Stimulated activated naive CD8-positive, alpha-beta T cell treated with anti-CD3 and anti-CD28 coated beads, Interleukin-15, Interleukin-2, amounts not matched to agents 100 ng/mL and 50 ng/mL, for 24 hours (primary cell): ENCODE measurements at regions not wholly inside any gene's neighbourhood (a gene's known extent, or its start where the extent isn't known, plus 50 kb on each side); places are given as distances from the start of the nearest gene placed in this dataset.

Source experiments
- H3K27ac Mint-ChIP-seq: one replicate; pipeline ENCODE4 v1.8.0; 2021; ENCODE audit warnings: mild to moderate bottlenecking, mixed read lengths
- H3K27me3 Mint-ChIP-seq: one replicate; pipeline ENCODE4 v1.8.0; 2021; ENCODE audit warnings: mixed read lengths
- H3K36me3 Mint-ChIP-seq: one replicate; pipeline ENCODE4 v1.8.0; 2021; ENCODE audit warnings: low read depth, mixed read lengths
- H3K4me1 Mint-ChIP-seq: one replicate; pipeline ENCODE4 v1.8.0; 2021; ENCODE audit warnings: low read depth, mixed read lengths
- H3K4me3 Mint-ChIP-seq: one replicate; pipeline ENCODE4 v1.8.0; 2021; ENCODE audit warnings: mild to moderate bottlenecking, mixed read lengths
- H3K9me3 Mint-ChIP-seq: one replicate; pipeline ENCODE4 v1.8.0; 2021; ENCODE audit warnings: mixed read lengths

GRCh38 chr3:102133376-102133775 lies 284.1 kb downstream of the NFKBIZ start:
- Mint-ChIP-seq H3K4me1 (peaks cover 29% of the 10 kb centered on the region), H3K27ac (no peak overlapping the region), H3K9me3 (no peaks in the 10 kb centered on the region), H3K27me3 (no peaks in the 10 kb centered on the region), H3K4me3 (no peak overlapping the region), H3K36me3 (no peaks in the 10 kb centered on the region)

- Mint-ChIP-seq H3K27ac (no peak overlapping the region), H3K9me3 (no peaks in the 10 kb centered on the region)
Measured at GRCh38 chr3:102135316-102135715, 286.0 kb downstream of the NFKBIZ start.

GRCh38 chr3:102136183-102136582 lies 286.9 kb downstream of the NFKBIZ start:
- no peak overlapping the region for H3K4me3 Mint-ChIP-seq
- no peak overlapping the region for H3K27ac Mint-ChIP-seq
- H3K27me3 Mint-ChIP-seq, result no peaks in the 10 kb centered on the region
- H3K4me1 Mint-ChIP-seq, result peaks cover 14% of the 10 kb centered on the region
- H3K36me3 Mint-ChIP-seq, result no peaks in the 10 kb centered on the region
- H3K9me3 Mint-ChIP-seq, result no peaks in the 10 kb centered on the region

More at GRCh38 chr3:102135316-102135715, 286.0 kb downstream of the NFKBIZ start:
- Mint-ChIP-seq H3K4me3 (no peak overlapping the region), H3K4me1 (peaks cover 21% of the 10 kb centered on the region), H3K27me3 (no peaks in the 10 kb centered on the region), H3K36me3 (no peaks in the 10 kb centered on the region)

- no peak overlapping the region for H3K4me3 Mint-ChIP-seq
- no peak overlapping the region for H3K27ac Mint-ChIP-seq
- H3K27me3 Mint-ChIP-seq, result peaks cover 4% of the 10 kb centered on the region
- peaks cover 11% of the 10 kb centered on the region for H3K4me1 Mint-ChIP-seq
- H3K9me3 Mint-ChIP-seq, result no peaks in the 10 kb centered on the region
- no peaks in the 10 kb centered on the region for H3K36me3 Mint-ChIP-seq
Measured at GRCh38 chr3:102140116-102140515, 290.8 kb downstream of the NFKBIZ start.

- Mint-ChIP-seq H3K27ac (no peak overlapping the region), H3K36me3 (no peaks in the 10 kb centered on the region), H3K27me3 (peaks cover 4% of the 10 kb centered on the region), H3K4me3 (no peak overlapping the region), H3K9me3 (no peaks in the 10 kb centered on the region), H3K4me1 (no peaks in the 10 kb centered on the region)
Measured at GRCh38 chr3:102141096-102141927, 292.0 kb downstream of the NFKBIZ start.

- H3K27ac Mint-ChIP-seq, result no peak overlapping the region
- no peak overlapping the region for H3K4me3 Mint-ChIP-seq
- H3K36me3 Mint-ChIP-seq, result no peaks in the 10 kb centered on the region
- peaks cover 4% of the 10 kb centered on the region for H3K27me3 Mint-ChIP-seq
- no peaks in the 10 kb centered on the region for H3K9me3 Mint-ChIP-seq
- no peaks in the 10 kb centered on the region for H3K4me1 Mint-ChIP-seq
Measured at GRCh38 chr3:102141928-102142239, 292.6 kb downstream of the NFKBIZ start.

GRCh38 chr3:102142379-102143060 lies 292.3 kb upstream of the ZPLD1 start:
- Mint-ChIP-seq H3K27ac (no peak overlapping the region), H3K4me3 (no peak overlapping the region), H3K4me1 (no peaks in the 10 kb centered on the region), H3K27me3 (peaks cover 4% of the 10 kb centered on the region), H3K36me3 (no peaks in the 10 kb centered on the region), H3K9me3 (no peaks in the 10 kb centered on the region)

- Mint-ChIP-seq H3K36me3 (no peaks in the 10 kb centered on the region), H3K27ac (peak overlapping the region; percentile 0), H3K4me1 (no peaks in the 10 kb centered on the region), H3K9me3 (no peaks in the 10 kb centered on the region), H3K4me3 (no peak overlapping the region), H3K27me3 (peaks cover 4% of the 10 kb centered on the region)
Measured at GRCh38 chr3:102143536-102143935, 291.3 kb upstream of the ZPLD1 start.

- Mint-ChIP-seq H3K4me3 (no peak overlapping the region), H3K4me1 (no peaks in the 10 kb centered on the region), H3K9me3 (no peaks in the 10 kb centered on the region), H3K27ac (no peak overlapping the region), H3K27me3 (peaks cover 4% of the 10 kb centered on the region), H3K36me3 (no peaks in the 10 kb centered on the region)
Measured at GRCh38 chr3:102144063-102144462, 290.8 kb upstream of the ZPLD1 start.

- Mint-ChIP-seq H3K4me3 (no peak overlapping the region), H3K36me3 (peaks cover 26% of the 10 kb centered on the region), H3K9me3 (peaks cover 29% of the 10 kb centered on the region), H3K27me3 (no peaks in the 10 kb centered on the region), H3K4me1 (peaks cover 23% of the 10 kb centered on the region), H3K27ac (no peak overlapping the region)
Measured at GRCh38 chr3:102148598-102149337, 286.0 kb upstream of the ZPLD1 start.

- Mint-ChIP-seq H3K27me3 (no peaks in the 10 kb centered on the region), H3K36me3 (peaks cover 26% of the 10 kb centered on the region), H3K27ac (no peak overlapping the region), H3K4me3 (no peak overlapping the region), H3K4me1 (peaks cover 30% of the 10 kb centered on the region), H3K9me3 (peaks cover 29% of the 10 kb centered on the region)
Measured at GRCh38 chr3:102151935-102152334, 282.9 kb upstream of the ZPLD1 start.

- peaks cover 35% of the 10 kb centered on the region for H3K4me1 Mint-ChIP-seq
- H3K4me3 Mint-ChIP-seq, result no peak overlapping the region
- H3K27ac Mint-ChIP-seq, result no peak overlapping the region
- H3K36me3 Mint-ChIP-seq, result peaks cover 9% of the 10 kb centered on the region
- H3K9me3 Mint-ChIP-seq, result peaks cover 13% of the 10 kb centered on the region
- H3K27me3 Mint-ChIP-seq, result no peaks in the 10 kb centered on the region
Measured at GRCh38 chr3:102156426-102156825, 278.4 kb upstream of the ZPLD1 start.

- Mint-ChIP-seq H3K9me3 (no peaks in the 10 kb centered on the region), H3K27me3 (no peaks in the 10 kb centered on the region), H3K4me3 (no peak overlapping the region), H3K27ac (no peak overlapping the region), H3K36me3 (no peaks in the 10 kb centered on the region), H3K4me1 (peaks cover 42% of the 10 kb centered on the region)
Measured at GRCh38 chr3:102158080-102158740, 276.6 kb upstream of the ZPLD1 start.

- H3K9me3 Mint-ChIP-seq, result no peaks in the 10 kb centered on the region
- H3K27ac Mint-ChIP-seq, result no peak overlapping the region
- no peak overlapping the region for H3K4me3 Mint-ChIP-seq
- no peaks in the 10 kb centered on the region for H3K27me3 Mint-ChIP-seq
- H3K4me1 Mint-ChIP-seq, result peaks cover 38% of the 10 kb centered on the region
- H3K36me3 Mint-ChIP-seq, result no peaks in the 10 kb centered on the region
Measured at GRCh38 chr3:102159810-102160451, 274.9 kb upstream of the ZPLD1 start.
